H1 (cell line): ENCODE measurements at regions not wholly inside any gene's neighbourhood (a gene's known extent, or its start where the extent isn't known, plus 50 kb on each side); places are given as distances from the start of the nearest gene placed in this dataset.

Experiments used
- CHD7 ChIP-seq: fragments of 300-600 bp; sonication (generic); IDR thresholded peaks from 2 replicates; pipeline ENCODE4 v1.7.1; 2012; ENCODE audit warnings: low read length, moderate library complexity, mild to moderate bottlenecking, inconsistent platforms; ENCODE audit not compliant: insufficient replicate concordance
- CREB1 ChIP-seq: IDR thresholded peaks from 2 replicates; pipeline ENCODE4 v1.6.1; 2012; ENCODE audit warnings: inconsistent platforms
- MAFK ChIP-seq: IDR thresholded peaks from 2 replicates; pipeline ENCODE4 v1.6.1; 2012; ENCODE audit warnings: low read depth, mild to moderate bottlenecking, improper control_type of control experiment, low read length
- RXRA ChIP-seq: IDR thresholded peaks from 2 replicates; pipeline ENCODE4 v1.6.1; 2011; ENCODE audit warnings: low read depth, mild to moderate bottlenecking, low read length, moderate library complexity; ENCODE audit not compliant: insufficient read depth

GRCh38 chr13:79932556-79932955 is 408.4 kb downstream of the SPRY2 start (continued):
- TF ChIP-seq CHD7 (no peak), RXRA (no peak), MAFK (no peak), CREB1 (no peak)
